ENCODE measurements at regions not wholly inside any gene's neighbourhood (a gene's known extent, or its start where the extent isn't known, plus 50 kb on each side); places are given as distances from the start of the nearest gene placed in this dataset.
"Not testable (repeated sequence)": the region's sequence is repeated elsewhere in the genome, so short reads cannot be mapped to it uniquely, and the experiment has no call there.

- DNase-seq (ENCODE audit: low spot score) = no peak
These were observed 254.5 kb upstream of the B3GAT1 start for GRCh38 chr11:134666273-134667174.

DNA sequence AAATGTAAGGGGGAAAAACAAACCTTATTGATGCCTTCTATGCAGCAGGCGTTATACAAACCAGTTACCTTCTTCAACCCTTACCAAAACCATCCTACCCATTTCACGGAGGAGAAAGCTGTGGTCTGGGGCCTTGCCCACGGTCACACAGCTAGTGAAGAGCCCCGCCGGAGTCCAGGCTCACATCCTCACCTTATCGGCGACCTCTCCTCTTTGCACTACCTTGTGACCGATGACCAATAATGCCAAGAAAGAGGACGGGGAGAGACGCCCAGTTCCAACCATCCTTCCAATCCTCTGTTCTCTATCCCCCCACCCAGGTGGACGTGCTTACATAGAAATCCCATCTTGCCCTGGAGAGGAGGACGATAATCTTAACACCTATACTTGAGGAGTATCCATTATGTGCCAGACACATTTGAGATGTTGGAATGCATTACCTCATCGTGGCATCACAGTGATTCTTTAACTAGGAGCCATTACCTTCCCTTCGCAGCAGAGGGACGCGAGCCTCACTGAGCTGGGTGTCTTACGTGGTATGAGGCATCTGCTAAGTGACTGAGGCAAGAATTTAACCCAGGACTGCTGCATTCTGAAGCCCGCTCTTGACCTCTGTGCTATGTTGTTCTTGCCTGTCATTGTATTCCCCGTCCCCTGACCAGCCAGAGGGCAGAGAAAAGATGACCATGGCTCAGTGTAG lies 253.7 kb upstream of the B3GAT1 start:
- no peak for DNase-seq (ENCODE audit: low spot score)

DNA sequence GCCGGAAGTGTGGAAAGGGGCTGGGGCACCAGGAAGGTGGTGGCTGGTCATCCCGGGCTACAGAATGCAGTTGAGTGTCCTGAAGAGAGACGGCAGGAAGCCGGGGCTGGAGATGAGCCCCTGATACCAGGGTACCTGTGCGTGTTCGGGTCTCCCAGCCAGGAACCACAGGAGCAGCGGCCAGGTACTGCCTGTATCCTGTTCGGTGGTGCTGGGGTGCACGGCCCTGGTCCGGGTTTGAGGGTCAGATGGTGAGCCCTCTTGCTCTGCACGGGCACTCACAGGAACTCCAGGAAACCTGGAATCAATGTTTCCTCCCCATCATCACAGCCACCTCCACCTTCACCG lies 253.1 kb upstream of the B3GAT1 start:
- DNase-seq (ENCODE audit: low spot score) = no peak

- DNase-seq (ENCODE audit: low spot score) = no peak
These were observed 252.6 kb upstream of the B3GAT1 start for GRCh38 chr11:134664447-134665187.

DNA sequence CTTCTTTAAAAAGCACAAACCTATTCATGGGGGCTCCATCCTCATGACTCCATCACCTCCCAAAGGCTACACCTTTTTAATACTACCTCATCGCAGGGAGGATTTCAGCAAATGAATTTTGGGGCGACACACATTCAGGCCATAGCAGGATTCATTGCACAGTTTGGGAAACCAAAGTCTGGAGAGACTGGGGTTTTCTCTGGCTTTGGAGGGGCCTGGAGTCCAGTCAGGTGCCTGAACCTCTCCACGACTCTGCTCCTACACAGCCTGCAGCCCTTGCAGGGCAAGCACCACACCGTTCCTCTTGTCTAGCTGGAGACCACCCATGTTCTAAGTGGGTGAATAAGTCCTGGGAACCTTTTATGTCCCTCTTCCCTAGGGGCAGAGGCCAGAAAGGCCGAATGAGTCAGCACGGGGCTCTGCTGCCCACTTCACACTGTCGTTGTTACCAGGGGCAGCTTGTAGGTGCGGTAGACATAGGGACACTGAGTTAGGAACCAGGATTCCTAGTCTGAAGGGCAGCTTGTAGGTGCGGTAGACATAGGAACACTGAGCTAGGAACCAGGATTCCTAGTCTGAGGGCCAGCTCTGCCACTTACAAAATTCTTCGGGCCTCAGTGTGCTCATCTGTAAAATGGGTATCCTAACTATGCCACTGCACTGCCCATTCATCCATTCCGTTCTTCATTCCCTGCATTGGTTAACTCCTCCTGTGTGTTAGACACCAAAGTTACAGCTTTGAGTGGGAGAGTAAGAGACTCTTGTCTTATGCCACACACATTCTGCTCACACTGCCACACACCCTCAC lies 251.7 kb upstream of the B3GAT1 start:
- no peak for DNase-seq (ENCODE audit: low spot score)

DNA sequence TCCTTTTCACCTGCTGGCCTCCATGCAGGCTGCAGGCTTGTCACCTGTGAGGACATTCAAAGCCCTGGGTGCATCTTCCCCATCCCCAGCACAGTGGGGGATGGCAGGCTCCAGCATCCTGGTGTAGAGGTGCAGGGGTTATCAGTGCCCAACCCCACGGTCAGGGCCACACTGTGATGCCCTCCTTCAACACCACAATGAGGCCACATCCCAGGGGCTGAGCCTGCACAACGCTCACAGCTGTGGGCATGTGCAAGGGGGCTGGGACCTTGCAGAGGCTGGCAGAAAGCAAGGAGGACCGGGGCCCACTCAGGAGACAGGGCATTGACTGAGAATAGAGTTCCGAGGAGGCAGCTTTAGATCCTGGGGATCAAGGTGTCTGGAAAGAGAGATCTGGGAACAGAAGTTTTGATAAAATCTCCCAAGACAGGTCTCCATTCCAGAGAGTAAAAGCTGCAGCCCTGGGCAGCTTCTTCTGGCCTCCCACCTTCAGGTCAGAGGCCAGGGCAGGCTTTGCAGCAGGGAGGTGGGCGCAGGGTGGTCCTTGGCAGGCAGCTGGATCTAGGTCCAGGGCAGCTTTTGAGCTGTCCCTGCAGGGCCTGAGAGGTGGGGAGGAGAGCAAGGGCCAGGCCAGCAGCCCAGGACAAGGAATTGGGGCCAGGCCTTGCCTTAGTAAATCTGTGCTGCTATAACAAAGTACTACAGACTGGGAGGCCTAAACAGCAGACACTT lies 250.8 kb upstream of the B3GAT1 start:
- no peak for DNase-seq (ENCODE audit: low spot score)

DNA sequence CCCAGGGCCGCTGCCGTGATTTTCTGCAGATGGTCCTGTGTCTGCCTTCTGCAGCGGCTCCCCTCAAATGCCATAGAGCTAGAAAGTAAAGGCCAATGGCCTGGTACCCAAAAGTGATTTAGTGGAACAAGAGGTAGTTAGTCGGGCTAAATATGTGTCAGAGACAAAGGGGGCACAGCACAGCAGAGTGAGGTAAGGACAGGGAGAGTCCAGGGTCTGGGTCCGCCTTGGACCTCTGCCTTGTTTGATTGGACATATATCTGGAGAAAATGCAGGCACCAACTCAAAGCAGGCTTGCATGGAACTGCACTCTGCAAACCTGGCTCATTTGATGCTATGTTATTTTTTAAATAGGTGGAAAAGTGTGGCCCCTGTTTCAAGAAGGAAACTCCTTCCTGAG lies 249.6 kb upstream of the B3GAT1 start:
- DNase-seq (ENCODE audit: low spot score) = no peak

- DNase-seq (ENCODE audit: low spot score) = no peak
These were observed 248.4 kb upstream of the B3GAT1 start for GRCh38 chr11:134660416-134660815.

DNA sequence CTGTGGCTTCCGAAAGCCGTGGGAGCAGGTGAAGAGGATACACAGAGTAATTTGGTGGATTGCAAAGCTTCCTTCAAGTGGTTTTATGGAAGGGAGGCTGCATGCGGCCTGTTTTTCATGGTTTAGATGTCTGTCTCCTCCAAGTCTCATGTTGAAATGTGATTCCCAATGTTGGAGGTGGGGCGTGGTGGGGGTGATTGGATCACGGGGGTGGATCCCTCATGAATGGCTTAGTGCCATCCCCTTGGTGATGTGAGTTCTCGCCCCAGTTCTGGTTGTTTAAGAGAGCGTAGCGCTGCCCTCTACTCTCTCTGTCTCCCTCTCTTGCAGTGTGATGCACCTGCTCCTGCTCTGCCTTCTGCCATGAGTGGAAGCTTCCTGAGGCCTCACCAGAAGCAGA lies 247.8 kb upstream of the B3GAT1 start:
- no peak for DNase-seq (ENCODE audit: low spot score)

DNA sequence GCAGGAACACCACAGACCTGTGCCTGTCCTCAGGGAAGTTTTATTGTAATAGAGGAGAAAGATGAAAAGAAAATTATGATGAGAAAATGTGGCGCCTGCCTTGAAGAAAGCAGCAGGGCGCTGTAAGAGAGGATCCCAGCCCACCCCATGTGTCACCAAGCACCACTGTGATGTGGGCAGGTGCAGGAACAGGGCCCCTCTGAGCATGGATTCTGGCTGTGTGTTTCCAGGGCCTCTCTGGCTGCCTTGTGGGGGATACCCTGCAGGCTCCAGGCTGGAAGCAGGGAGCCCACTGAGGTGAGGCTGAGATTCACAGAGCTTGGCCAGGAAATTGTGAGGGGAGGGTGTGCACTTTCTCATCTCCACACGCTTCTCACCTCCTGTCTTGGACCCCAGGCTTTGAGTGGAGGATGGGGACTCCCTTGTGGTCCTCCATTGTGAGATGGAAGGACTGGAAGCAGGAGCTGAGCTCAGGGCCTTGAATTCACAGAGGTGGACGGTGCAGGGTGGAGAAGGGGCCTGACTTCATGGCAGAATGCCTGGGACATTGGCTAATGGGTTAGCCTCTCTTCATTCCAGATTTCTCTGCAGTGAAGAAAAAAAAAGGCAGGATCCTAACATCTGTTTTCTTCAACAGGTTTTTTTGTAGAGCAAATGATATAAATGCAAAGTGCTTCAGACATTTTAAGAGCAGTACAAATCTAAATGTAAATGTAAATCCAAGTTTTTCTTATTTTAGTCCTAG lies 246.6 kb upstream of the B3GAT1 start:
- DNase-seq (ENCODE audit: low spot score) = no peak

GRCh38 chr11:134657631-134658030 lies 245.6 kb upstream of the B3GAT1 start:
- no peak for DNase-seq (ENCODE audit: low spot score)

DNA sequence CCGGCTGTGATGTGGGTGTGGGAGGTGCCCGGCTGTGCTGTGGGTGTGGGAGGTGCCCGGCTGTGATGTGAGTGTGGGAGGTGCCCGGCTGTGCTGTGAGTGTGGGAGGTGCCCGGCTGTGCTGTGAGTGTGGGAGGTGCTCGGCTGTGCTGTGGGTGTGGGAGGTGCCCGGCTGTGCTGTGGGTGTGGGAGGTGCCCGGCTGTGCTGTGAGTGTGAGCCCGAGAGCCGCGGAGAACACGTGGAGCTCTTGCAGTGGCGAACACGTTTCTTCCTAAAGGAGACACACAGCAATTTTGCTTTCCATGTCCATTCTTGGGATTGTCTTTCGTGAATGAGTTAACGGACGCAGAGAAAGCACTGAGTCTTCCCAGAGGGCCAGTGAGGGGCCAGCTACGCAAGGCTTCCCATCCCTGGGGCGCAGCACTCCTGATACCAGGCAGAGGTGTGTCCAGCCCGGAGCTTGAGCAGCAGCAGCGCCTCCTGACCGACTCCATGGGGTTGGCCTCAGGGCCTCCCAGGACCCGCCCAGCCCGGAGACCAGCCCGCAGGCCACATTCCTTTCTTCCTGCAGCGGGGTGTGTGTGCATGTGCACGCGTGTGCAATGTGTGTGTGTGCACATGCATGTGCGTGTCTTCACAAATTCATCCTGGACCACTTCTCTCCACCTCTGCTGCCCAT lies 245.0 kb upstream of the B3GAT1 start:
- no peak for DNase-seq (ENCODE audit: low spot score)

- not testable (repeated sequence) for DNase-seq (ENCODE audit: low spot score)
These were observed 244.2 kb upstream of the B3GAT1 start for GRCh38 chr11:134656086-134656840.

- no peak for DNase-seq (ENCODE audit: low spot score)
These were observed 243.3 kb upstream of the B3GAT1 start for GRCh38 chr11:134655189-134655989.

GRCh38 chr11:134654161-134654915 lies 242.3 kb upstream of the B3GAT1 start:
- no peak for DNase-seq (ENCODE audit: low spot score)

DNA sequence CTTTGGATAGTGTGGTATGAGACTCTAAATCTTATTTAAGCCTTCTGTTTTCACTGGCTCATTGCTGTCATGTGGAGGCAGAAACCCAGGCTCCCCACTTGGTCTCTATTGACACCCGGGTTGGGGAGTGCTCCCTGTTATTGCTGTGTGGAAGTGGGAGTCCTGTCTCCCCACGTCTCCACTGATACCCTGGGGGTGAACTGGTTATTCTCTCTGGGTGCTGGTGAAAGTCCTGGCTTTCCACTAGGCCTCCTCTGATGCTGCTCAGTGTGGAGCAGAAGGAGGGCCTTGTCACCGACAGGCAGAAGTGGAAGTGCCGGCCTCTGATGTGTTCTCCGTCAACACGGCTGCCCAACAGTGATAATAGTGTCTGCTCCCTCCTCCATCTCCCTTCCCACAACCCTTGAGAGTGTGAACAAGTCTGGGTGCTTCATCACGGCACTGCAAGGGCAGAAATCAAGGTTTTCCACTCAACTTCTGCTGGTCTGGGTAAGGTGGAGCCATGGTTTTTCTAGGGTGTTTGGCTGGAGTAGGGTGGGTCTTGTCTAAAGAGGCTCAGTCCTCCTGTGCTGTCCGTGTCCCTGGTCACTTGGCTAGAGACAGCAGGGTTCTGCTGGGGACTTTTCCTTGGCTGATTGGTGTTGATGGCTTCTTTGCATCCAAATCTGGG lies 240.7 kb upstream of the B3GAT1 start:
- DNase-seq (ENCODE audit: low spot score) = no peak
